Stimulated activated CD8-positive, alpha-beta memory T cell treated with anti-CD3 and anti-CD28 coated beads, Interleukin-7, amount 100 ng/mL, for 4 hours (primary cell): ENCODE measurements at regions not wholly inside any gene's neighbourhood (a gene's known extent, or its start where the extent isn't known, plus 50 kb on each side); places are given as distances from the start of the nearest gene placed in this dataset.

Experiments used
- DNase-seq, 2 donors: peaks; one replicate each; pipeline ENCODE4 v3.0.0-alpha.2; 2020; ENCODE audit warnings: low read depth in 2 of 2

DNA sequence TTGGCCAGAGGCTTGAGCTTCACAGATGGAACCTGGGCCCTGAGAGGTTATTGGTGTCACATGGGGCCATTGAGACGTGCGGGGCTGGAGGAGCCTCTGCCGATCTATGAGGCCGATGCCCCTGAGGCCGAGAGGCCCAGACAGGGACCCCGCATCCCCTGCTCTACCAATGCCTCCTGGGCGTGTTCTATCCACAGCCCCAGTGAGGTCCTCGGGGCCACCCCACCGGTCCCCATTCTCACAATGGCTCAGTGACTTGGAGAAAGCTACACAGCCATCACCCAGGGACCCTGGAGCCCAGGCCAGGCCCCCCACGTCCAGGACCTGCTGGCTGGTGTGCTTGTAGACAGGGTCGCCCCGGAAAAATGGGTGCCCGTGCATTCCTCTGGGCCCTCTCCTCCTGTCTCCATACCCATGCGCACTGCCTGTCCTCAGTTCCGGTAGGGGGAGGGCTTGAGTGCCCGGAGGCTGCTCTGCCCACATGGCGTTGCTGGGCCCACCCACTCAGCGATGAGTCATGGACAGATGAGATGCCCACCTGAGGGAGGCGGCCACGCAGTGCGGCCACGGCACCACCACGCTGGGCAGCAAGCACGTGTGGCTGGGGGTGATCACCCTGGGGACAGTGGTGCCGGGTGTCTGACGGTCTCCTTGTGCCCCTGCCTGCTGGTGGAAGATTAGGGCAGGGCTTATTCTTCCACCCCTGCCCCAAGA, 1224.7 kb downstream of the BRD1 start:
- no peak for DNase-seq

DNA sequence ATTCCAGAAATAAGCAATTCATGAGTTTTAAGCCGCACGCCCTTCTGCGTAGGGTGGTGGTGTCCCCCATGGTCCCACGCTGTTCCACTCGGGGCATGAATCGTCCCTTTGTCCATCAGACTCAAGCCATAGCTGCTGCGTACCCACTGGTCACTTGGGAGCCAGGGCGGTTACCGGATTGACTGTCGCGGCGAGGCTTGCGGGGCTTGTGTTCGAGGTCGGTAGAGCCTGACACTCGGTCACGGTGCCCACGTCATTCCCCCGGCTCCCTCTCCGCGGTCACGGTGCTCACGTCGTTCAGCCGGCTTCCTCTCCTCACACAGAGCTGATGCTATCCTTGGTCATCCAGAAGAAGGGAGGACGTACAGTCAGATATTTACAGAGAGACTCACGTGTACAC, 1227.0 kb downstream of the BRD1 start:
- DNase-seq: no peak

DNA sequence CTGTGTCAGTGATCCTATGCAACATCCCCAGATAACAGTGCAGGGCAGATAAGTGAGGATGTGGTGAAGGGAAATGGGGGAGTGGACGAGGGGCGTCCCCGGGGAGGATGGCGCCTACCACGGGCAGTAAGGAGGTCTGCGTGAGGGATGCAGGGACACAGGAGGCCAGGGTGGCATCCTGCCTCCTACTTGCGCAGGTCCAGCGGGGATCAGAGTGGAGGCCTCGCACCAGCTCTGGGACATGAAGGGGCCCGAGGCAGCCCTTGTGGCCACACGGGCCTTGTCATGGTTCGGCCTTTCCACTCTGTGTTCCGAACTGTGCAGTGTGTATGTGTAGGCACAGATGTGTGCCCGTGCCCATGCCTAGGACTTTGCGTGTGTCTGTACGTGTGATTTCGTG, 1227.5 kb downstream of the BRD1 start:
- no peak for DNase-seq

DNA sequence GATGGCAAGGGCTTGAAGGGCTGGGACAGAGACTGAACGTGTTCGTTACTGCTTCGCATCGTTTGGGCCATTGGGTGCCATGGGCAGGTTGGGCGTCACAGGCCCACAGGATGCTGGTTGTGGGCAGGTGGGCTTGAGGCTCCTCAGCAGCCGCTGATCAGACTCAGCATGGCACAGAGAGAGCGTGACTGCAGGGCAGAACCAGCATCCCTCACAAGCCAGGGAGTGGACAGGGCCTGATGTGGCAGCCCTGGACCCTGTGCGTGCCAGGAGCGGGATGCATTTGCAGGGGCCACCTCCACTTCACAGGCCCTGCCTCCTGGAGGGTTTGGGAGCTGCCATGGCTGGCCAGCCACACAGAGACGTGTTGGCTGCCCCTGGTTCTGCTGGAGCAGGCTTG, 1228.3 kb downstream of the BRD1 start:
- no peak for DNase-seq

DNA sequence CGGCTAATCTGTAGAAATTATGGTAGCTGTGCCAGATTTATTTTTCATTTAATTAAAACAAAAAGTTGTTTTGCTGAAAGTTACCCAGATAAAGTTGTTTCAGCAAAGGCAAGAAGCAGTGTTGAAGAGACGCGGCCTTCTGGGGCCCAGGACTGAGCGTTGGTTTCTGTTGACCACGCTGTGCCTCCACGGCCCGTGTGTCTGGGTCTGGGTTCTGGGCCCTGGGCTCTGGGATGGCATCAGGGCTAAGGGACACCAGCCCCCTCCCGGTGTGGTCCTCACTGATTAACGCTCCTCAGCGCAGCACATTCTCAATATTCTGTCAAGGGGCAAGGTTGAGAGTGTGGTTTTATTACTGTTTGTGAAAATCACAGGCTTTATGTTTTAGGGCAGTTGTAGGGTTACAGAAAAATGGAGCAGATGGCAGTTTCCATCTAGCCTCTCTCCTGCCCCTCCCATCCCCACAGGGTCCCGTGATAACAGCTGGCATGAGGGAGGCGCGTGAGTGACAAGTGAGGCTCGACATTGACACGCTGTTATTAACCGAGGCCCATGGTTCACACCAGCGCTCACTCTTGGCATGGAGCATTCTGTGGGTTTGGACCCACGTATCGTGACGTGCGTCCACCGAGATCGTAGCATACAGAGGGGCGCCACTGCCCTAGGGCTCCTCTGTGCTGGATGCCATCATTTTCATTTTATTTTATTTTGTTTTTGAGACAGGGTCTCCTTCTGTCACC, 1231.4 kb downstream of the BRD1 start:
- no peak for DNase-seq

DNA sequence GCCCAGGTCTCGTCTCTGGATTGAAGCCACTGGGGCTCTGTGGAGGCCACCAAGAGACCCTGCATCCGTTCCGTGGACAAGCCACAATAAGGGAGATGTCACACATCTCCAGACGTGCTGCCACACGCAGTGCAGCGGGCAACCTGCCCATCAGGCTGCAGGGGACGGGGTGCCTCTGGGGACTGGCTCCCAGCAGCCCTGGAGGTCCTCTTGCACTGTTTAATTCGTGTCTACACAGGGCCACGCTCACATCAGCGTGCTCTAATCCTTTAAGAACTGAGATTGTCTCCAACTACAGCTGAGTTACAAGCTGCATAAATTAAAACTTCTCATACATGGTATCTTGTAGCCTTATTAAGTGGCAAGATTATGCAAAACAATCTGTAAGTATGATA, 1232.2 kb downstream of the BRD1 start:
- no peak for DNase-seq

DNA sequence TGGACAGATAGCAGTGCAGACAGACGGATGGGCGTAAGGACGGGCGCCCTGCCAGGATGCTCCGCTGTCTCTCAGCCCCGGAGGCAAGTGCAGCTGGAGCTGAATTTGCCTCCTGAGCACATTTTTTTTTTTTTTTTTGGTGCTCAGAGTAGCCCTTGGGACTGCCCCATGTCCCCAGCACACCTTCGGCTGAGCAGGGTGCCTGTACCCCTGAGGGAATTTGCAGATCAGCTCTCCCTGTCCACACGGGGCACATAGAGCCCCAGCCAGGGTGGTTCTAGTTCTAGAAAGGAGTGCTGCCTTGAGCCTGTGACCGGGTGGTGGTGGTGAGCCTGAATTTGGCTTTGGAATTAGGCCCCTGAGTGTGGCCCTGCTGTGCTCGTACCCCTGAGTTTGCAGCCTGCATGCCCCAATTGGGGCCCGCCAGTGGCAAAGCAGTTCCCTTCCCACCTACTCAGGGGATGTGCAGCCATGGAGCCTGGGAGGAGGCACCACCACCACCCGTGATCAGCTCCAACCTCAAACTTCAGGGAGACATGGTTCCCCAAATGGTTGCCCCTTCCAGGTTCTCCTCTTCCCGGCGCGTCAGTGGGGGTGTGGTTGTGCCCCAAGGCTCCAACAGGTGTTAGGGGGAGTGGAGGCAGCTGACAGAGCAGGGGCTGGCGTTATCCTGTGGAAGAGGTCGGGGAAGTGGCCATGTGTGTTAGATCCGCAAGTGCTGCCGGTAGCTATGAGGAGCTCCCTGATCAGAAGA, 1232.7 kb downstream of the BRD1 start:
- no peak for DNase-seq

DNA sequence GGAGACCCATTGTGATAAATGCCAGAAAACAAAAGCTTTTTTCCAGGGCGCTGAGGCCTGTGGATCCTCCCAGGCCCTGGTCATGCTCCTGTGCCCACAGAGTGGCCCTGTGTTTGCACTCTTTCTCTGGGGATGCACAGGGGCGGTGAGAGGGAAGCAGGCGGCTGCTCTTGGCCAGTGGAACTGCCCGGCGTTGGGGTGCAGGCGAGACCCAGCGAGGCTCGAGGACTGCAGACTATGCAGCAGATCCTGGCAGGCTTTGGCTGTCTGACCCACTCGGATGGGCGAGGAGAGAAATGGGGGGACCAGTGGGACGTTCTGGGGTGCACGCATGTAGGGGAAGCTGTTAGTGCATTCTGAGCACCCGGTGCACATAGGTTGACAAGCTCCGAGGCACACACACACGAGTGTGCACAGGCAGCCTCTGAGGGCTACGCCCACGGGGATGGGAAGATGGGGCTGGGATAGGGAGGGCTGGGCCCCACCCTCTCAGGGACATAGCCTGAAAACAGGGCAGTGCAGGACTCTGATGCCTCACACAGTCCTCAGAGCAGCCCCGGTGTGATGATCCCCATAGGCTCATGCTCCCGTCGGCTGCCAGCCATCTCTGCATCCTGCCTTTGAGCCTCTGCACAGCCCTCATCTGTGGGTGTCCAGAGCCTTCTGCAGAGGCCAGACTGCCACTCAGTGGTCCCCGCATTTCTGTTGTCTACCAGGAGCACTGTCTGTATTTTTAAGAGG, 1233.5 kb downstream of the BRD1 start:
- DNase-seq: no peak

DNA sequence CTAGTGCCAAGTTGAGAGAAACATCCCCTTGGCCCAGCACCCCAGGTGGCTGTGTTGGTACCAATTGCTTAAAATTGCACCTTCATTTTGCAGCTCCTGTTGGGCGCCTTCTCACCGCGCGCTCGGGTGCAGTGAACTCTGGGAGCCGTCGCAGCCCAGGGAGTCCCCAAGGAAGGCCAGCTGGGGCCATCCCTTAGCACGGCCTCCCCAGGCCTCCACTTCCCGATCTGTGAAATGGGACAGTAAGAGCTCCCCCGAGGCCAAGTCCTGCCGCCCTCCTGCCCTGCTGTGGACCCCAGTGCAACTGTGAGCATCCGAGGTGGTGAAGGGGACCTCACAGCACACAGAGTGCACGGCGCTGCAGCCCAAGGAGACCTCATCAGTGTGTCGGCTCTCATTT, 1234.1 kb downstream of the BRD1 start:
- DNase-seq: no peak

DNA sequence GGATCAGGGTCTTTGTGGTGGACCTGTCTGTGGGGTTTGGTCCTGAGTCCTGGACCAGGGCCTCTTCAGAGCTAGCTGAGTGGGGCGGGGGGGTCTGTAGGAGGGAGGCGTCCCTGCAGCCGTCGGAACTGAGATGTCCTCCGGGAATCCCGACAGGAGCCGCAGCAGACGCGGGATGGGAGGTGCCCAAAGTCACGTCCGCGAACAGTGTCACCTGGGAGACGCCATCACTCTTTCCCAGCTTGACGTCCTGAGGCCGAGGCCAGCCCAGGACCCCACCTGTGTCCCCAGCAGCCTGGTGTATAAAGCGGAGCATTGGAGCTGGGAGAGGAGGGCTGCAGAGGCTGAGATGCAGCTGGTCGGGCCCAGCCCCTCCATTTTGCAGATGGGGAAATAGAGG, 1234.7 kb downstream of the BRD1 start:
- no peak for DNase-seq

DNA sequence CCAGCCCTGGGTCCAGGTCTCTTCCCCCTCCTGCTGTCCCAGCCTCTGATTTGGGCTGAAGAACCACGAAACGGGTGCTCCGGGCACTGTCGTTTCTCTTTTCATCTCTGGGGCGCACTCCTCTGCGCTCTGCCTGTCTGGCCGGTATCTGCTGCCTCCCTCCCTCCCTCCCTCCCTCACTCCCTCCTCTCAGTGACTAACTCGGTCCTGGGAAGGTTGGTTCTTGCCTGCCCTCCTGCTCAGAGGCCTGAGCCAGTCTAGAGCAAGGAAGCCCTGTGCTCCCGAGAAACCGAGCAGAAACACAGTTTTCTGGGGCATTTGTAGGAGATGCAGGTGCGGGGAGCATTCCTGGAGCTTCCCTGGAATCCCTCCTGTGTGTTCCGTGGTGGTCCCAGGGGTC, 1235.2 kb downstream of the BRD1 start:
- DNase-seq: no peak

DNA sequence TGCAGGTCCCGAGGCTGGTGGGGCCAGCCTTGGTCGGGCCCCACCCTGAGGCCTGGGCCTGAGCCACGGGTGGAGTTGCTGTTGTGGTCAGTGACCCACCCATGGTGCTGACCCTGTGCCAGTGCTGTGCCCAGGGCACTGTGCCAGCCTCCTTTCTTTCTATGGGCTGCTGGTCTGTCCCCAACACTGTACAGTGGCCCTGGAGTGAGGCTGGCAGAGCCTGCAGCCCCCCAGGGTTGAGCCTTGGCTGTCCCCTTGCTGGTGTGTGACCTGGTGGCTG, 1235.7 kb downstream of the BRD1 start:
- no peak for DNase-seq

DNA sequence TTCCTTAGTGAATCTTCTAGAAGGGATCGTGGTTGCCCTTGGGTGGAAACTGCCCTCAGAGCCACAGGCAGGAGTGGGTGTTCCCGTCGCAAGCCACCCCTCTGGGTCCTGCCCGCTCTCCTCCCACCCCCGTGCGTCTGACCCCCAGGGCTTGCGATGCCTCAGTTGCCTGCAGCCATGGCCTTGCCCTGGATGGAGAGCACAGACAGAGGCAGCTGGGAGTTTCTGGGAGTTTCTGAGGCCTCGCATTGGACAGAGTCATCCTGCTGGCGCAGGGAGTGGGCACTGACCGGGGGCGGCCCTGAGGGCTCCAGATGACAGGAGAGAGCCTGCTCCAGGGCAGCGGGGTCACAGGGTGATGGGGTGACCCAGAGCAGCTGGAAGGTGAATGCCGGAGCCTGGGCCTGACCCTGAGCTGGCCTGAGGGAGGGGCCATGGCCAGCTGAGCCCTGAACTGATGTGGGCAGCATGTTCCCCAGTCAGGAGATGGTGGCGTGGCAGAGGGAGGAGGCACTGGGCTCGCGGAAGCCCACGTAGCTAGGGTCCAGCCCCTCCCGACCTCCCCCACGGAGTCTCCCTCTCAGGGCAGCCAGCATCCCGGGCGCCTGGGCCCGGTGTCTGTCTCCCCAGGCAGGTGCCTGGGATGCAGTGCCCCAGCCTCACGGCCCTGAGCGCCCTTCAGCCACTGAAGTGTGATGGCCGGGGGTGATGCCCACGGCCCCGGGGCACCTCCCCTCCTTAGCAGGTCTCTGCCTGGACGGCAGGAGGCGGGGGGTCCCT, 1236.2 kb downstream of the BRD1 start:
- no peak for DNase-seq

DNA sequence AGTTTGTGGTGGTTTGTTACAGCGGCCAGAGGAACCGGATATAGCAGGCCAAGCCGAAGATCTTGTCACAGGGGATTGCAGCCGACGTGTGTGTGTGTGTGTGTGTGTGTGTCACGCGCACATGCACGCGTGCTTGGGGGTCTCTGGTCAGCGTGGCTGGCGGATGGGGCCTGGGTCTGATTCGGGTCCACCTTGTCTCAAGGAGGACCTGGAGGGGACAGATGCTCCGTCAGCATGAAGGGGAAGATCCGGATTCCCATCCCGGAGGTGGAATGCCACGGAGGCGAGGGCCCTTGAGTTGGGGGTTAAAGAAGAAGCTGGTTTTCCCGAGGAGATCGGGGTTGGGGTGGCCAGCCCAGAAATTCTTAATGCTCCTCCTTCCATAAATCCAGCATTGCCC, 1237.8 kb downstream of the BRD1 start:
- DNase-seq: no peak

DNA sequence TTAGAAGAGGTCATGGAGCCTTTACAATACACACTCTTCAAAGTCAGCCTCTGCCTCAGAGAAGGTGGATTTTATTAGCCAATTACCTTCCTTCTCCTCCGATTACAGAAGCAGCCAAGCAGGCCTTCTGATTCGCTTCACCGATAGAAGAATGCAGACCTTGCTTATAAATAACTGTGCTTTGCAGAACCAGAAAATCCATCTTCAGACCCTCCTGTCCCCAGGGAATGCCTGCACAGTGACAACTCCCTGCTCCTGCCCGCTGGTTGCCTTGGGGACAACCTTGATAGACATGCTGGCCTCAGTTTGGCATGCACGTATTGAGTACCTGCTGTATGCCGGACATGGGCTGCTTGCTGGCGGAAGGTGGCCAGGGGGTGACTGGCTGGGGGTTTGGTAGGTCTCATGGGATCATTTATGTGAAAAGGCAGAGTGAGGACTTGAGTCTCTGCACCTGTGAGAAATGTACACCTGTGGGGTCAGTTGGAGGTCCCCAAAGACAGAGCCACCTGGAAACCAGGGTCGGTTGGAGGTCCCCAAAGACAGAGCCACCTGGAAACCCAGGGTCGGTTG, 1238.7 kb downstream of the BRD1 start:
- DNase-seq: no peak

DNA sequence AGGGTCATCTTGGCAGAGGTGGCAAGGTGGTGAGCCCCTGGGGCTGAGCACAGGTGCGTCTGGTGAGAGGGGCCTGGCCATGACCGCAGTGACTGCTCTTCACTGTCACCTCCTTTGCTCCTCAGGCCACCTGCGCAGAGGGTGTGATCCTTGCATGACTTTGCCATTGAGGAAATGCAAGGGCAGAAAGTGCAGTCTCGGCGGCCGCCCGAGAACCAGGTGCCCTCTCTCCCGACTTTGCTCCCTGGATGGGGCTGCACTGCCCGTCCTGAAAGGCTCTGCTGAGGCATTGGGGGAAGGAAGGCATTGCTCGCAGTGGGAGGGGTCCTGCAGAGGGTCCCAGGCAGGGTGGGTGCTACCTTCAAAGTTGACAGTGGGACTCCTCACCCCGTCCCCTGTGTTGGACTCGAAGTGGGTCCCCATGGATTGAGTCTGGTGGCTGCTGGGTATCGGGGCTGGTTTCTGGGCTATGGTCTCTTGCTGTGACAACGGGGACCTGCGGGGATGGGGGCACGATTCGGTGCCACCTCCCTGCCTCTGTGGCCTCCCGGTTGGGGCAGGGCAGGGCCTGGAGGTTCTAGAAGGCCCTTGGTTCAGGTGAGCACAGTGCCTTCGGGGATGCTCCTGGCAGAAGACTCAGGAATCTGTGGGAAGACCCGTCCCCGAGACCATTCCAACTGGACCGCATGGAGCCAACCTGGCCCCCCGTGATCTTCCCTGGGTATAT, 1239.4 kb downstream of the BRD1 start:
- DNase-seq: no peak

DNA sequence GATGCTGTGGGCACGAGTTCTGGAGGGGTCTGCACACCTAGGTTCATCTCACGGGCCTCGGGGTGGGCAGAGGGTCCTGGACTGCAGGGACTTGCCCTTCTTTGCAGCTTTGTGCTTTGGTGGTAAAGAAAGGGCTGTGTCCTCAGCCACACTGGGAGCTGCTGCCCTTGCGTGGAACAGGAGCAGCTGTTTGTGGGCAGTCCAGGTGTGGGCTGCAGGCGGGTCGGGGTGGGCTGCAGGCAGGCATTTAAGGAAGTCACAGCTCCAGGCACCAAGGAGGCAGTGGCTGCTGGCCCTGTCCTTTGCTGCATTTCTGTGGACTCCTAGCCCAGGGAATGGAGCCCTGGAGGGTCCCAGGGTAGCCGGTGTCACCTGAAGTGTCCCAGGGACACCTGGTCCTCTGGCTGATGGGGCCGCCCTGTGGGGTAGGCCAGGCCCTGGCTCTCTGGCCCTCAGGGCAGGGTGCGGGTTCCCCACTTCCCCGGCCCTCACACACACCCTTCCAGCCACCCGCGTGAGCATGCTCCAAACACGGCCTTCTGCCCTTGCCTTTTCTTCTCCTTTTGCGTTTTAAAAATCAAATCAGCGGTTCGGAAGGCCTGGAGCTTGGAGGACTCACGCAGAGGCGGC, 1240.3 kb downstream of the BRD1 start:
- no peak for DNase-seq

DNA sequence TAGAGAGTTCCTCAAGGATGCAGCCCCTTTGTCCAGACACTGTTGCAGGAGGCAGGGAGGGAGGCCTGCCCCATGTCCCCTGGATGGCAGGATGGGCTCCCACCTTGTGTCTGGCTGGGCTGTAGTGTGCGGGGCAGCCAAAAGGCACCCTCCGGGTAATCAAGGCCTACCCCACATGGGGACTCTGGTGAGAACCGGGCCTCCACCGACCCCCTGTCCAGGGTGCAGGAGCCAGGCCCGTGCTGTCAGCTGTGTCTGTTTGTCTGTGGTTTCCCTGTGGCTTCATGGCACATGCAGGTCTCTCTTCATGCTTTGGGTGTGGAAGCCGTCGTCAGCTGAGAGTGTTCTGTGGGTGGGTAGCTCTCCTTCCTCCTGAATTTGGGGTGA, 1240.9 kb downstream of the BRD1 start:
- no peak for DNase-seq

DNA sequence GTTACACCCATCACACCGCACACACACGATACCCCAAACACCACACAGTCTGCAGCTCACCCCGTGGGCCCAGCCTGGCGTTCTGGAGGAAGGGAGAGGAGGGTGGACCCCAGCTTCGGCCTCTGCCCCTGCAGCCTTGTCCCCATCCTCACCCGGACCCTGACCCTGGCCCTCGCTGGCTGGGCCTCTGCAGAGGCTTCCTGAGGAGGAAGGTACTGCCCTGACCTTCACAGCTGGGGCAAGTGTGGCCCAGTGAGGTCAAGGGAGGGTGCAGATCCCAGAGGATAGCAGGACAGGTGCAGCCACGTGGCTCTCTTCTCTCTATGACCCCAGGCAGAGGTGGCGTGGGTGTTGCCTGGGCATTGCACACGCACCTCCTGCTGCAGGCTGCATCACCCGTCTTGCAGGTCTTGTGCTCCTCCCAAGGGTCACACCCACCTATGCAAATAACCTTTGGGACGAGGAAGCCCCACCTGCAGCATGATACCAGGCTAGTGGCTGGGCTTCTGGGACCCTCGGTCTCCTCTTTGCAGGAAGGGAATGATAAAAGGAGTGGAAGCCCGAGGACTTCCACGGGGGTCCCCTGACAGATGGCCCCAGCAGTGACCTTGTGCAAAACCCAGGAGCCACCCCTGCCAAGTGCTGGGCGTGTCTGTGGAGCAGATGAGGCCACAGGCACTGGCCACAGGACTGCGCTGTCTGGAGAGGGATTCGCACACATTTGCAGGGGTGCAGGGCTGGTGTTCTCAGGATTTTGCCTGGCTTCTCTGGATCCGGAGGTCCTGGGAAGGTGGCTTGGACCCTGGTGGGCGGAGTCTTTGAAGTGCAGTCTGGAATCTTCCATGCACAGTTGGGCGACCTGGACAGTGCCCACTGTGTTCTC, 1241.5 kb downstream of the BRD1 start:
- DNase-seq: no peak
